Fibroblast of pulmonary artery (primary cell): ENCODE measurements at regions not wholly inside any gene's neighbourhood (a gene's known extent, or its start where the extent isn't known, plus 50 kb on each side); places are given as distances from the start of the nearest gene placed in this dataset.

Source experiments
- DNase-seq: peaks from one replicate; pipeline ENCODE4 v3.0.0-alpha.2; 2010; ENCODE audit warnings: low read depth
- H3K4me3 ChIP-seq: replicated peaks from 2 replicates; pipeline ENCODE4 v1.5.1; 2011; ENCODE audit warnings: low read depth, mild to moderate bottlenecking, control low read depth, low read length, moderate library complexity
- CTCF ChIP-seq: IDR thresholded peaks from 2 replicates; pipeline ENCODE4 v1.5.1; 2011; ENCODE audit warnings: mild to moderate bottlenecking, control low read depth, low read length, inconsistent platforms; ENCODE audit errors: missing control alignments

GRCh38 chr5:164119806-164120447 is 614.5 kb downstream of the MAT2B start:
- no peak for TF ChIP-seq CTCF
- peak; percentile 56 for DNase-seq
- no peak overlapping the region for H3K4me3 ChIP-seq

GRCh38 chr5:164127527-164127926 is 622.1 kb downstream of the MAT2B start:
- no peak overlapping the region for H3K4me3 ChIP-seq
- no peak for TF ChIP-seq CTCF
- DNase-seq: no peak

- no peak for DNase-seq
- H3K4me3 ChIP-seq: no peak overlapping the region
- TF ChIP-seq CTCF: no peak
These were observed 626.9 kb downstream of the MAT2B start for GRCh38 chr5:164132358-164132757.

- DNase-seq: no peak
- no peak overlapping the region for H3K4me3 ChIP-seq
- TF ChIP-seq CTCF: no peak
These were observed 631.7 kb downstream of the MAT2B start for GRCh38 chr5:164137095-164137494.

GRCh38 chr5:164139423-164139822 is 634.0 kb downstream of the MAT2B start:
- no peak for DNase-seq
- H3K4me3 ChIP-seq: no peak overlapping the region
- TF ChIP-seq CTCF: no peak

- DNase-seq: no peak
These were observed 640.0 kb downstream of the MAT2B start for GRCh38 chr5:164145458-164145857.

More at GRCh38 chr5:164145458-164145857, 640.0 kb downstream of the MAT2B start:
- no peak for TF ChIP-seq CTCF
- H3K4me3 ChIP-seq: no peak overlapping the region
